GM12878 (cell line): ENCODE measurements at regions not wholly inside any gene's neighbourhood (a gene's known extent, or its start where the extent isn't known, plus 50 kb on each side); places are given as distances from the start of the nearest gene placed in this dataset.

Source experiments
- KLF5 ChIP-seq: fragments of 450-650 bp; IDR thresholded peaks from 2 replicates; pipeline ENCODE4 v1.6.1; 2014; ENCODE audit warnings: mild to moderate bottlenecking; ENCODE audit not compliant: partially characterized antibody
- MEF2A ChIP-seq: IDR thresholded peaks from 2 replicates; pipeline ENCODE4 v1.6.1; 2011; ENCODE audit warnings: low read depth, mild to moderate bottlenecking, low read length, moderate library complexity; ENCODE audit not compliant: insufficient read depth
- MTA2 ChIP-seq: fragments of 450-650 bp; IDR thresholded peaks from 2 replicates; pipeline ENCODE4 v1.6.1; 2016; ENCODE audit warnings: low read depth, mild to moderate bottlenecking, moderate library complexity
- NR2F1 ChIP-seq: fragments of 450-650 bp; conservative IDR thresholded peaks from 2 replicates; pipeline ENCODE4 v1.6.1; 2017; ENCODE audit warnings: mild to moderate bottlenecking
- RELA ChIP-seq: fragments of 450-650 bp; IDR thresholded peaks from 2 replicates; pipeline ENCODE4 v1.8.0; 2014; ENCODE audit warnings: borderline replicate concordance; ENCODE audit not compliant: partially characterized antibody
- TF ChIP-seq, protein P1 (sequence below): fragments of 450-650 bp; formaldehyde crosslinking; IDR thresholded peaks from 2 replicates; pipeline ENCODE4 v1.5.0; 2022; ENCODE audit warnings: mild to moderate bottlenecking, missing genetic modification characterization
- TF ChIP-seq, protein P2 (sequence below): fragments of 450-650 bp; IDR thresholded peaks from 2 replicates; pipeline ENCODE4 v1.6.1; 2017; ENCODE audit warnings: antibody characterized with exemption, mild to moderate bottlenecking, moderate library complexity
- TF ChIP-seq, protein P3 (sequence below): fragments of 450-650 bp; IDR thresholded peaks from 2 replicates; pipeline ENCODE4 v1.6.1; 2017; ENCODE audit warnings: mild to moderate bottlenecking, low read depth, inconsistent platforms; ENCODE audit not compliant: poor library complexity, severe bottlenecking

DNA sequence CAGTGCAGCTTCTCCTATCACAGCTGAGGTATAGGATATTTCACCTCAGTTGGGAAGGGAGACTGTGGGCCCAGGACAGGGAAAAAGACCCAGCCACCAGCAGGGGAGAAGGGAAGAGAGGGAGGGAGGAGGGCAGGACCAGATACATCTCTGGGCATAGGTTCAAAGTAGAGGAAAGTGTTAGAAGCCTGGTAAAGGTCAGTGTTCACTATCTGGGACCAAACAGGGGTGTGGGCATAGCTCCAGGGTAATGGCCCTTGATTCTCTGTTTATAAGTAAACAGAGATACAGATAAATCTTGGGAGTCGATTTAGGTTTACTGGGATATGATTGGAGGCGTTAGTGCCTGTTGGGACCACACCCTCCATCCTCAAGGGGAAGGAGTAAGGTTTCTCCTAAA is 266.2 kb downstream of the LRFN2 start (continued):
- TF ChIP-seq, protein P1, sequence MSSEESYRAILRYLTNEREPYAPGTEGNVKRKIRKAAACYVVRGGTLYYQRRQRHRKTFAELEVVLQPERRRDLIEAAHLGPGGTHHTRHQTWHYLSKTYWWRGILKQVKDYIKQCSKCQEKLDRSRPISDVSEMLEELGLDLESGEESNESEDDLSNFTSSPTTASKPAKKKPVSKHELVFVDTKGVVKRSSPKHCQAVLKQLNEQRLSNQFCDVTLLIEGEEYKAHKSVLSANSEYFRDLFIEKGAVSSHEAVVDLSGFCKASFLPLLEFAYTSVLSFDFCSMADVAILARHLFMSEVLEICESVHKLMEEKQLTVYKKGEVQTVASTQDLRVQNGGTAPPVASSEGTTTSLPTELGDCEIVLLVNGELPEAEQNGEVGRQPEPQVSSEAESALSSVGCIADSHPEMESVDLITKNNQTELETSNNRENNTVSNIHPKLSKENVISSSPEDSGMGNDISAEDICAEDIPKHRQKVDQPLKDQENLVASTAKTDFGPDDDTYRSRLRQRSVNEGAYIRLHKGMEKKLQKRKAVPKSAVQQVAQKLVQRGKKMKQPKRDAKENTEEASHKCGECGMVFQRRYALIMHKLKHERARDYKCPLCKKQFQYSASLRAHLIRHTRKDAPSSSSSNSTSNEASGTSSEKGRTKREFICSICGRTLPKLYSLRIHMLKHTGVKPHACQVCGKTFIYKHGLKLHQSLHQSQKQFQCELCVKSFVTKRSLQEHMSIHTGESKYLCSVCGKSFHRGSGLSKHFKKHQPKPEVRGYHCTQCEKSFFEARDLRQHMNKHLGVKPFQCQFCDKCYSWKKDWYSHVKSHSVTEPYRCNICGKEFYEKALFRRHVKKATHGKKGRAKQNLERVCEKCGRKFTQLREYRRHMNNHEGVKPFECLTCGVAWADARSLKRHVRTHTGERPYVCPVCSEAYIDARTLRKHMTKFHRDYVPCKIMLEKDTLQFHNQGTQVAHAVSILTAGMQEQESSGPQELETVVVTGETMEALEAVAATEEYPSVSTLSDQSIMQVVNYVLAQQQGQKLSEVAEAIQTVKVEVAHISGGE (CRISPR knock-in tag) = no peak
- TF ChIP-seq KLF5 (no peak), MTA2 (no peak), NR2F1 (no peak), RELA (no peak), MEF2A (no peak)
- TF ChIP-seq, protein P2, sequence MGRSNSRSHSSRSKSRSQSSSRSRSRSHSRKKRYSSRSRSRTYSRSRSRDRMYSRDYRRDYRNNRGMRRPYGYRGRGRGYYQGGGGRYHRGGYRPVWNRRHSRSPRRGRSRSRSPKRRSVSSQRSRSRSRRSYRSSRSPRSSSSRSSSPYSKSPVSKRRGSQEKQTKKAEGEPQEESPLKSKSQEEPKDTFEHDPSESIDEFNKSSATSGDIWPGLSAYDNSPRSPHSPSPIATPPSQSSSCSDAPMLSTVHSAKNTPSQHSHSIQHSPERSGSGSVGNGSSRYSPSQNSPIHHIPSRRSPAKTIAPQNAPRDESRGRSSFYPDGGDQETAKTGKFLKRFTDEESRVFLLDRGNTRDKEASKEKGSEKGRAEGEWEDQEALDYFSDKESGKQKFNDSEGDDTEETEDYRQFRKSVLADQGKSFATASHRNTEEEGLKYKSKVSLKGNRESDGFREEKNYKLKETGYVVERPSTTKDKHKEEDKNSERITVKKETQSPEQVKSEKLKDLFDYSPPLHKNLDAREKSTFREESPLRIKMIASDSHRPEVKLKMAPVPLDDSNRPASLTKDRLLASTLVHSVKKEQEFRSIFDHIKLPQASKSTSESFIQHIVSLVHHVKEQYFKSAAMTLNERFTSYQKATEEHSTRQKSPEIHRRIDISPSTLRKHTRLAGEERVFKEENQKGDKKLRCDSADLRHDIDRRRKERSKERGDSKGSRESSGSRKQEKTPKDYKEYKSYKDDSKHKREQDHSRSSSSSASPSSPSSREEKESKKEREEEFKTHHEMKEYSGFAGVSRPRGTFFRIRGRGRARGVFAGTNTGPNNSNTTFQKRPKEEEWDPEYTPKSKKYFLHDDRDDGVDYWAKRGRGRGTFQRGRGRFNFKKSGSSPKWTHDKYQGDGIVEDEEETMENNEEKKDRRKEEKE = no peak
- TF ChIP-seq, protein P3, sequence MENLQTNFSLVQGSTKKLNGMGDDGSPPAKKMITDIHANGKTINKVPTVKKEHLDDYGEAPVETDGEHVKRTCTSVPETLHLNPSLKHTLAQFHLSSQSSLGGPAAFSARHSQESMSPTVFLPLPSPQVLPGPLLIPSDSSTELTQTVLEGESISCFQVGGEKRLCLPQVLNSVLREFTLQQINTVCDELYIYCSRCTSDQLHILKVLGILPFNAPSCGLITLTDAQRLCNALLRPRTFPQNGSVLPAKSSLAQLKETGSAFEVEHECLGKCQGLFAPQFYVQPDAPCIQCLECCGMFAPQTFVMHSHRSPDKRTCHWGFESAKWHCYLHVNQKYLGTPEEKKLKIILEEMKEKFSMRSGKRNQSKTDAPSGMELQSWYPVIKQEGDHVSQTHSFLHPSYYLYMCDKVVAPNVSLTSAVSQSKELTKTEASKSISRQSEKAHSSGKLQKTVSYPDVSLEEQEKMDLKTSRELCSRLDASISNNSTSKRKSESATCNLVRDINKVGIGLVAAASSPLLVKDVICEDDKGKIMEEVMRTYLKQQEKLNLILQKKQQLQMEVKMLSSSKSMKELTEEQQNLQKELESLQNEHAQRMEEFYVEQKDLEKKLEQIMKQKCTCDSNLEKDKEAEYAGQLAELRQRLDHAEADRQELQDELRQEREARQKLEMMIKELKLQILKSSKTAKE = no peak
